HG03139 (cell line): ENCODE measurements at regions not wholly inside any gene's neighbourhood (a gene's known extent, or its start where the extent isn't known, plus 50 kb on each side); places are given as distances from the start of the nearest gene placed in this dataset.

ENCODE experiments used
- ATAC-seq: cut with Tn5 transposase; IDR thresholded peaks from one replicate; pipeline ENCODE4 v1.9.1; 2021; ENCODE audit not compliant: unreplicated experiment

DNA sequence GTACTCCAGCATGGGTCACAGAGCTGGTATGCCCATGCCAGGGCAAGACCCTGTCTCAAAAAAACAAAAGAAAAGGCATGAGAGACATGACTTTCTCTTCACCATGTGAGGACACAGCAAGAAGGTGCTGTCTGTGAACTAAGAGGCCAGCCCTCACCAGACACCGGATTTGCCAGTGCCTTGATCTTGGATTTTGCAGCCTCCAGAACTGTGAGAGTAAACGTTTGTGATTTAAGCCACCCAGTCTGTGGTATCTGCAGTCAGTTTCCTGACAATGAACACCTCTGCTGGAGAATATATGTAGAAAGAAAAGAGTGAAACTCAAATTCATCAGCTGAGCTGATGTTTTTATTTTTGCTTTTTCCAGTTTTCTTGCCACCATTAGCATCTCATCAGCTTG is 166.3 kb upstream of the RAB4A start:
- ATAC-seq: no peak

DNA sequence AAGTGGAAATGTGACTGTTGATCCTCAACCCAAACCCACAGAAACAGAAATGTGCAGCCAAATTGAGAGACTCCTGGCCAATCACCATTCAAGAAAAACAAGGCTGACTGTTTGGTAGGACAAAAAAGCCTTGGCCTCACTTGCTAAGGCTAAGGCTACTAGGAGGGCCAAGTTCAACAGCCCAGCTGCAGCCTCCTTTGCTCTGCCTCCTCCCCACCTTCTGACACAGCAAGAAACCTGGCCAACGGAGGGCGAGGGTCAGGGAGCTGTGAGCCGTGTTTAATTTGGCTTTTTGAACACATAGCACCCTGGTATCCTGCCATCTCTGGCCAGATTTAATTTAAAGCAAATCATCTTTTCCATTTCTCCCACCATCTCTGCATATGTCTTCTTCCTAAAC is 165.8 kb upstream of the RAB4A start:
- ATAC-seq: no peak

DNA sequence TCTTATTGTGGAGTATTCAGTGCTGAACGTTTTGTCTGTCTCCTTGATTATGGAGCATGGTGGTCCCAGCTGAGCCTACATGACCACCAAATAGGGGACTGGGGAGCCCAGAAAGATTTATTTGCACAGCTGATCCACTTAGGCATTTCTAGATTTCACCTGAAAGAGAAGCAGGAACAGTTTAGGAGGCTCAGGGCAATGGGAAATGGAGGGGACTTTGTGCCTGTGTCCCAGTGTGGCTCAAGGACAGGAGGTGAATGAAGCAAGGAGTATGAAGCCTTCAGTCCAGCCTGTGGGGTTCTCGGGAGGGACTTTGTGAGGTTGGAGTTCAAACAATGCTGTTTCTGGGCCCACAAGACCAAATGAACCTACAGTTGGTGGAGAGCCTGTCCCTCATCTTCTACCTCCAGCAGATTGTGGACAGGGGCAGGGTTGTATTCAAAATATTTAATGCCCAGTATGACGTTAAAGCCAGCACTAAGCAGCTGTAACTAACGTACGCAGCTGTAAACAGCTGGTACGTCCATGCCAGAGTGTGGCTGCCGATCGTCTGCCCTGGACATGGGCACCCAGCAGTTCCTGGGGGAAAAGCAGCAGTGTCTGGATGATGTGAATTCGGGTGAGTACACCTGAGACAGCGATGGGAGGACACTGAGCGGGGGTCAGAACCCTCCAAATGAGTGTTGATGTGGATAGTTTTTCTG is 164.9 kb upstream of the RAB4A start:
- no peak for ATAC-seq

DNA sequence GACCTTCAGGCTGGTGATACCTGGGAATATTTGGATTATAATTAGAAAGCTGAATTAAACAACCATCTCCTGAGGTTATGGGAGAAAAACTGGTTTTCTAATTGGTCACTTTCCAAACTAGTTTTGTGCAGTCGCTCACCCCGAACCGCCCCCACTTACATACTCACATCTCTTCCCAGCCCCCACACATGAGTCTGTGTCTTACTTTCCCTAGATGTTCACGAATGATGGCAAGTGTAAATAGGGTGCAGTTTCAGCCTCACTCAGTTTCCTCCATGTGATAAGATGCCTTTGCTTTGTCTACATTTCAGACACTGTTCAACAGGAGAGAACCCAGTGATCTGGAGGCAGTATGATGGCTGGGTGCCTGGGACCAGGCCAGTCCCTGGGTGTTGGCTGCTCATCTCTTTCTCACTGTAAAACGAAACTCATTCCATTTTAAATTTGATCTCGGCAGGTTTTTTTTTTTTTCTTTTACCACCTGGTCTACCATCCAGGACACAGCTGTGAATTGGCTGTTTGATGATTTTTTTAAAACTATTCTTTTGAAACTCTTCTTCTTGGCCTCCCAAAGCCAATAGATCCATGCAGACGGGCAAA is 164.3 kb upstream of the RAB4A start:
- ATAC-seq: no peak

DNA sequence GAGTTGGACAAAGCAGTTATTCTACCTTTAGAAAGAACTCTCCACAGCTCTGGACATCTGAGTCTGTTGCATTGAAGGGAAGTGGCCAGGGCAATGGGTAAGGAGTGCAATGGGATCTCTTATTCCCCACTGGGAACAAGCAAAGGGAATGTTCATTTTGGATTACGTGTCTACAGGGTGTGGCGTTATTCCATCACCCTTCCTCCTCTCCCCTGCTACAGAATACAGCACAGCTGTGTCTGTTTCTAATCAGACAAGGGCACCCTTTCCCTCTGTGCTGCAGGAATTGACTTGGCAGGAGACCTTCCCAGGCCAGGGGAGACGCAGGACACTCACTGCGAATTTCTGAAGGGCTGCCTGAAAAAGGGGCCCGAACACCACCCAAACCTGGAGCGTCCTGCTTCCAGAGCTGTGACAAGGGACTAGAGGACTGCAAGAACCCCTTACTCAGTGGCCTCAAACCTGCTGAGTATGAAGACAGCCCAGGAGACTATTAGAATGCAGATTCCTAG is 163.6 kb upstream of the RAB4A start:
- ATAC-seq: no peak

DNA sequence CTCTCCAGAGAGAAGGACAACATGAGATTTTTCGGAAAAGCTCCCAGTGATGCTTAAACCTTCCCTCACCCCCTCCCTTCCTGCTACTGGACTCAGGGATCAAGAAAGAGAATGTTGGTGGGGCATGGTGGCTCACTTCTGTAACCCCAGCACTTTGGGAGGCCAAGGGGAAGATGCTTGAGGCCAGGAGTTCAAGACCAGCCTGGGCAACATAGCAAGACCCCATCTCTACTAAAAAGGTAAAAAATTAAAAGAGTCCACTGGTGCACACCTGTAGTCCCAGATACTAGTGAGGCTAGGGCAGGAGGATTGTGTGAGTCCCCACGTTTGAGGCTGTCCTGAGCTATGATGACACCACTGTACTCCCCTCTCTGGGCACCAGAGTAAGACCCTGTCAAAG is 162.9 kb upstream of the RAB4A start:
- ATAC-seq: no peak

DNA sequence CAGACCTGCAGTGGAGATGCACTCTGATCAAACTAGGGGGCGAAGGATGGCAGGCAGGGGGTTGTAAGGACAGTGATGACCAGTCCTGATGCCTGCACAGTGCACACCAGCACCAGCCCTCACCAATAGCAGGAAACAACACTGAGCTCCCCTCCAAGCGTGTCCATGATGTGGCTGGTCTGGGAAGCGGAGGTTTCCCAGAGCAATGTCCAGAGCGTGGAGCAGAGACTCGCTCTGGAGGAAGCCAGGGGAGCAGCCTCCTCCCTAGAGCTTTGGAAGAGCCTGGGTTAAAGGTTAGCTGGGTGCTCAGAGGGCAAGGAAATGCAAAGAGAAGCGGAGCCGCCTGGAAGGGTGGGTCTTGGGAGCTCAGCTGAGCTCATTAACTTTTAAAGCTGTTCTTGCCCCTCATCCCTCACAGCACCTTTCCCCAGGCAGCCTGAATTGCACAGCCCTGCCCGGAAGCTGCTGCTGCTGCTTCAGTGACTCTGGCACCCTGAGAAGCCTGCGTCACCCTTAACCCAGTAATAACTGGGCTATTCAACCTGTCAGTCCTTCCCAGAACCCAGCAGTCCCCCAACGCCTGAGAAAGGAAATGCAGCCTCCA is 162.2 kb upstream of the RAB4A start:
- ATAC-seq: no peak

DNA sequence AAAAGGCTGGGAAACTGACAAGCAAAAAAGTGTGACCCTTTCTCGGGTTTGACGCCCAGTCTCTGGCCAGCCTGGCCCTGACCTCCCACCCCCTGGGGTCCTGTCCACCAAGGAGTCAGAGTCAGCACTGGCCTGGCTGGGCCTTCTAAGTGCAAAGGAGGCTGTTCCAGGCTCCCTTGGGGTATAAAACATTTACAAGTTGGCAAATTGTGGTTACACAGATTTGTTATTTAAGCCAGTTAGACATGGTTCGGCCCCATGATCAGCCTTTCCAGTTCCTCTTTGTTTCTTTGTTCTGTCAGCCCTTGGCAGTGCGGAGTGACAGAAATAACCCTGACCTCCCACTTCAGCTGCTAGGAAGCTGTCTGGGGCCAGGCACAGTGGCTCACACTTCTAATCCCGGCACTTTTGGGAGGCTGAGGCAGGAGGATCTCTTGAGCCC is 161.6 kb upstream of the RAB4A start:
- no peak for ATAC-seq

DNA sequence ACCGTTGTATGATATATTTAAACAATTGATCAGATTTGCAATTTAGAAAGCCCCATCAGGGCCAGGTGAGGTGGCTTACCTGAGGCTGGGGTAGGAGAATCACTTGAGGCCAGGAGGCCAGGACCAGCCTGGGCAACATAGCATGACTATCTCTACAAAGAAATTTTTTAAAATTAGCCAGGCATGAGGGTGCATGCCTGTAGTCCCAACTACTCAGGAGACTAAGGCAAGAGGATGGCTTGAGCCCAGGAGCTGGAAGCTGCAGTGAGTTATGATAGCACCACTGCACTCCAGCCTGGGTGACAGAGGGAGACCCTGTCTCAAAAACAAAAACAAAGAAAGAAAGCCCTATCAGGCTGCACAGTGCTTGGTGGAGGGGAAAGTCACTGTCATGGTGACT is 159.9 kb upstream of the RAB4A start:
- ATAC-seq: no peak

DNA sequence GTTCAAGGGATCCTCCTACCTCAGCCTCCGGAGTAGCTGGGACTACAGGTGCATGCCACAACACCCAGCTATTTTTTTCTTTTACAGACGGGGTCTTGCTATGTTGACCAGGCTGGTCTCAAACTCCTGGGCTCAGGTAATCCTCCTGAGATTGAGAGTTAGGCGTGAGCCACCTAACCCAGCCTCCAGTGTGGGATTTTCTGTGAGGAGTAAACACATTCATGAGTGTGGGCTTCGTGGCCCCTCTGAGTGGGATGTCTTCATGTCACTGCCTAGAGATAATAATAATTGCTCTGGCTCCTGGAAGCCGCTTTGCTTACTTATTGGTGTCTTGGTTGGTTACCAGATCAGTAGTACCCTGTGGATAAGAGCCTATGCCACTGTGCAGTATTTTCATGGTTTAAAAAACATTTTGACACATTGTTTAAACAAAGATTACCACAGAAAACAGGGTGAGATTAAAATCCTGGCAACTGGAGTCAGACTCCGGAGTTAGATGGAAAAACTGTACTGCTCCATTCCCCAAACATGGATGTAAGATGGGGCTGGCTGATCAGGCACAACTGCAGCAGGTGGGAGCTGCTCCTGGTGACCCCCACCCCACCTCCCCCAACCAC is 159.1 kb upstream of the RAB4A start:
- no peak for ATAC-seq

DNA sequence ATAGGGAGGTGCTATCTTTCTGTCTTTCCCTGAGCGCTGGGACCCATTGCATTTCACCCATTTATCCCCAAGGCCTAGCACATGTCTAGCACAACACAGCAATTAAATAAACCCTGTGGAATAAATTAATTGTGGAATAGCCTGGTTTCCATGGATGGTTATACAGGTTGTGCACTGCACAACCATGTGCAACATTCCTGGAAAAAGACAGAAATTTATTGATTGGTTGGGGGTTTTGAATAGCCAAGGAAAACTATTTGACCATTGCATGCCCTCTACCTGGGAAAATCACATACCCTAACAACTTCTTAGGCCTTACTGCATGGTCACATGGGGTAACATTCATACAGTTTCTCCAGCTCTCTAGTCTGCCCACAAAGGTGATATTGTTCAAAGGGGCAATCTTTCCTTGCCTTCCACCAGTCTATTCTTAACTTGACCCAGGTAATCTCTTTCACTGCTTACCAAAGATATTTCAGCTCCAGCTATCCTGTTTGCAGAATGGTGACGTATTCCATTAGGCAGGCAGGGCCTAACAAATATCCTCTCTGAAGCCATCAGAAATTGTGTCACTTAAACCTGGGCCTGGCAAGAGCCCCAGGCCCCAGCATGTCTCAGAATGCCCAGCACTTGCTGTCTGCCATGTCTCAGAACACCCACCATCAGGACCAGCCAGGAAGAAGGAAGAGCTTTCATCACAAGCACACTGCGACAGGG is 157.9 kb upstream of the RAB4A start:
- ATAC-seq: no peak

DNA sequence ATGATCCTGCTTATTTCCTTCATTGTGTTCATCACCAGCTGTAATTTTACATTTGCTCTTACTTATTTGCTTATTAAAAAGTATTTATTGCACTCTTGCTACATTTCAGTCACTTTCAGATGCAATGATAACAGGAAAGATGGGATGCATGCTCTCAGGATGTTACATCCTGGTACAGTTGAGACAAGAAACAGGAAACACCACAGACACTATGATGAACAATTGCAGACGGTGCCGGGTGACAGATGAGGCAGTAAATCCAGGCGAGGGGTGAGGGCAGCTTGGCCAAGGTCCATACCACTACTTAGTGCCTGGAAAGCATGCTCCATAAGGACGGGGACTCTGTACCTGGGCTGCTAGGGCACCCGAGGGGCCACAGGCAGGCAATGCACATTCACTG is 156.6 kb upstream of the RAB4A start:
- ATAC-seq: no peak

DNA sequence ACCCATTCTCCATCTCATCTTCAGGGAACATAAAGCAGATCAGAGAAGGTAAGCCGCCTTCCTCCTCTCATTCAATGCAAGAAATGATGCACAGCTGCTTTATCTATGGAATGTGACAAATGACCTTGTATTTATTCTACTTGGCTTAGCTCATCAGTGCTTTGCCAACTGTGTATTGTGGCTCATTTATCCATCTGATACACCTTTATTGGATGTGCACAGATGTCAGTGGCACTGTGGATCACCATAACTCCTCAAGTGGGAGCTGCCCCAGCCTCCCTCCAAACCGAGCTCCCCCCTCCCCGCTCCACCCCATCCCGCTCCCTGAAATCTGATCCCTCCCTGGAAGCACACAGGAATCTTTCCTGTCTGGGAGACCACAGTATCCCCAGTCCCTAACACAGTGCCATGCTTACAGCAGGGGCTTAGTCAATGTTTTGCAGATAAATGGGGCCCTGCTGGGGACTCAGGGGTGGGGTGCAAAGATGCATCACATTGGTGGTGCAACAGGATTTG is 156.0 kb upstream of the RAB4A start:
- no peak for ATAC-seq

DNA sequence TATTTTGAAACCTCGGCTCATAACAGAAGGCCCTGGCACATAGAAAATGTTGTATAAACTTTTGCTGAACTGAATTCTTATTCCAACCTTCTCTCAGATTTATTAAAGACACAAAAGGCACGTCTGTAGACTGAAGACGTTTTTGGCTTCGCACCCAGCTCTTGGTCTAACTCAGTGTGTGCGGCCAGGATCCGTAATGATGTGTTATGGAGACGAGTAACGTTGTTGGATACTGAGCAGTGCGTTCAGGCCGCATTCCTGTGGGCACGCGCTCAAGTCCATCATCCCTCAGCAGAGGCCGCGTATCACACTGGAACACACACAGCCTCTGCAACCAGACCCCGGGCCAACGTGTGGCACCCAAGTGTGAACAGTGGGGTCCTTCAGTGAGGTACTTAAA is 154.8 kb upstream of the RAB4A start:
- ATAC-seq: no peak

DNA sequence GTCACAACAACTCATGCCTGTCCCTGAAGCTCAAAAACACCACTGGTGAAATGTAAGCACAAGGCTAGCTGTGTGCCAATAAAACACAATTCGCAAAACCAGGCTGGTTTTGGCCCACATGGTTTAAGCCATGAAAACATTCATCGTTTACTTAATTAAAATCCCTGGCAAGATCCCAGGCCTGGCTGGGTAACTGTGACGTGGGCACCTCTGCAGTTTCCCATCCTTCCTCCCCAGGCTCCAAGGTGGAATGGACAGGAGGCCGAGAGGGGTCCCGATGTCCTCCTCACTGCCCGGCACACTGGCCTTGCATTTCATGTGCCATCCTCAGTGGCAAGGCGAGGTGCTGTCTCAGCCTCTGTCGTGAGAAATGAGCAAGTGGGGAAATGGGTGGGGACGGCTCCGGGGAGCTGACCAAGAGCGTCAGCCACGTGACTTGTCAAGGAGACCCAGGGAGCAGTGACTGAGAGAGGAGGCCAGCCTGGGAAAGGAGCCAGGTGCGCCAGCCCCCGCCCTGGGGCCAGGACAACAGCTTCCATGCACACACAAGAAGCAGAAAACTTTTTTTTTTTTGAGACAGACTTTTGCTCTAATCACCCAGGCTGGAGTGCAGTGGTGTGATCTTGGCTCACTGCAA is 153.1 kb upstream of the RAB4A start:
- ATAC-seq: no peak

DNA sequence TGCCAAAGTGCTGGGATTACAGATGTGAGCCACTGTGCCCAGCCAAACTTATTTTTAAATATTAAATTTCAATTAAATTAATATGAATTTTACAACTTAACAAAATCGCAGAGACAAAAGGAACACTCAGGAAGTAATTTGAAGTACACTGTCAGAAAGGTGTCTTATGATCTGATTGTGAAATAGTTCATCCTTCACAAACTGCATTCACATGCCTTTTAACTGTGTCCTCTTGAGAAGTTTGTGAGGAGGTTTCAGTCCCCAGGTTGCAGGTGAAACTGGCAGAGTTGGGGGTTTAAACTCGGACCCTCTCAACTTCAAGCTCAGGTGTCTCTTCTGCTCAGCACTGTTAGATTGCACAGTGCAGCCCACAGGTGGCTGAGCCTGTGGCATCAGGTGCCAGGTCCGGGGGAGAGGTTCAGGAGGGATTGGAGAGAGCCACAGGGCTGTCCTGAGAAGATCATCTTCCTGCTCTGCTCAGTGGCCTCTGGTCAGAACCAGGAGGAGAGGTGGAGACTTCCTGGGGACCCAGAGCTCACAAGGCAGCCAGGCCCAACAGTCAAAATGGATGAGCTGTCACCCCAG is 152.3 kb upstream of the RAB4A start:
- no peak for ATAC-seq

DNA sequence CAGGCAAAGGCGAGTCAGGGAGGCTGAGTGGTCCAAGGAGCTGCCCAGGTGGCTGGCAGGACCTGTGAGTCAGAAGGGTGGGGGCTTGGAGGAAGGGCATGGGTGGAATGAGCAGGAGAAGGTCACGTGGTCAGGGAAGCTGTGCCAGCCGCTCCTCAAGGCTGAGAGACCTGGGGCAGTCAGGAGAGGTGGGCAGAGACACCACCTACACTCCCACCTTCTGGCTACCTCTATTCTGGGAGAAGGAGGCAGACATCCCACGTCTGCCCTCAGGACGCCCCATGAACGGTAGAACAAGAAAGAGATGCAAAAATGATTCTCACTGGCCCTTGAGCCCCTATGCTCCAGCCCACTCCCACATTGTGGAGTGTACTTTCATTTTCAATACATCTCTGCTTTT is 151.8 kb upstream of the RAB4A start:
- ATAC-seq: no peak

DNA sequence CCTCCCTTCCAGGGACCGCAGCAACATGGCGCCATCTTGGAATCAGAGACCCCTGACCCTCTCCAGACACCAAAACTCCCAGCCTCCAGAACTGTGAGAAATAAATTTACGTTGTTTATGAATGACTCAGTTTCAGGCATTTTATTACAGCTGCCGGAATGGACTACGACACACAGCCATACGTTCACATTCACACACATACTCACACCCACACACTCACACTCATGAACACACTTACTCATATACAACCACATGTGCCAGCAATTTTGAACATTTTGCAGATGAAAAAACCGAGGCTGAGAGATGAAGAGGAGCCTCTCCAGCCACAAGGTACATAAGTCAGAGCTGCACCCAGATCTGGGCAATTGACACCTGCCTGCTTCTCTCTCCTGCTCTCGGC is 151.0 kb upstream of the RAB4A start:
- ATAC-seq: no peak

DNA sequence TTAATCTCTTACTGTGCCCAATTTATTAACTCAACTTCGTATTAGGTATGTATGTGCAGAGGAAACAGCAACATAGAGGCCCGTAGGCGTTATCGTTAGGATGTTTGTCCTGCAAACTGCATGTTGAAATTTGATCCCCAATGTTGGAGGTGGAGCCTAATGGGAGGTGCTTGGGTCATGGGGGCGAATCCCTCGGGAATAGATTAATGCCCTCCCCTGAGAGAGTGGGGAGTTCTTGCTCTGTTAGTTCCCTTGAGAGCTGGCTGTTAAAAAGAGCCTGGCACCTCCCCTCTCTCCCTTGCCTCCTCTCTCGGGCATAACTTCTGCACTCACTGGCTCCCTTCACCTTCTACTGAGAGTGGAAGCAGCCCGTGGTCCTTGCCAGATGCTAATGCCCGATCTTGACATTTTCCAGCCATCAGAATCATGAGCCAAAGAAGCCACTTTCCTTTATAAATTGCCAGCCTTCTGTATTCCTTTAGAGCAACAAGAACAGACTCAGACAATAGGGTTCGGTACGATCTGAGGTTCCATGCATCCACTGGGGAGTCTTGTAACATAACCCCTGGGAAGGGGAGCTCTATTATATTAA is 149.0 kb upstream of the RAB4A start:
- no peak for ATAC-seq

DNA sequence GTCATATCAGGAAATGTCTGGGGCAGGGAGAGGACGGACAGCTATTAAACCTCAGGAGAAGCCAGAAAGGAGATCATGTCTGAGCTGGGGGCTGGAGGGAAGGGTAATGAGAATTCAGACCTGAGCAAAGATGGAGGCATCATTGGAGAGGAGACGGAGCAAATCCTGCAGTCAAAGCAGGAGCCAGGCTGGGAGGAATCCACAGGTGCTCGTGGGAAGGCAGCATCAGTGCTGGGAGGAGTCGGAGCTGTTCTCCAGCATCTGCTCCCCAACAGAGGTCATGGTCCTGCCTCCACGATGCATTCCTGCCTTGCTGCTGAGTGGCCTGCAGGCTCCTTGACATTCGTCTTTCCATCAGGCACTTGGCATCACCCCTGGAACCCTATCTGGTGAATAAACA is 148.3 kb upstream of the RAB4A start:
- no peak for ATAC-seq
